BLaER1 (cell line): ENCODE measurements at regions not wholly inside any gene's neighbourhood (a gene's known extent, or its start where the extent isn't known, plus 50 kb on each side); places are given as distances from the start of the nearest gene placed in this dataset.

Experiments
- H3K27ac ChIP-seq: shearing (Covaris generic); formaldehyde crosslinking; 2 replicates; pipeline ENCODE4 v1.8.1; 2022
- H3K27me3 ChIP-seq: shearing (Covaris generic); formaldehyde crosslinking; 2 replicates; pipeline ENCODE4 v1.8.1; 2022
- H3K36me3 ChIP-seq: shearing (Covaris generic); formaldehyde crosslinking; 2 replicates; pipeline ENCODE4 v1.8.1; 2022
- H3K4me1 ChIP-seq: shearing (Covaris generic); formaldehyde crosslinking; 2 replicates; pipeline ENCODE4 v1.8.1; 2022
- H3K4me2 ChIP-seq: shearing (Covaris generic); formaldehyde crosslinking; 2 replicates; pipeline ENCODE4 v1.8.1; 2022
- H3K4me3 ChIP-seq: shearing (Covaris generic); formaldehyde crosslinking; 2 replicates; pipeline ENCODE4 v1.8.1; 2022
- H3K9ac ChIP-seq: shearing (Covaris generic); formaldehyde crosslinking; 2 replicates; pipeline ENCODE4 v1.8.1; 2022
- H3K9me3 ChIP-seq: shearing (Covaris generic); formaldehyde crosslinking; 2 replicates; pipeline ENCODE4 v1.8.1; 2022
- H4K20me1 ChIP-seq: shearing (Covaris generic); formaldehyde crosslinking; 2 replicates; pipeline ENCODE4 v1.8.1; 2022
- Cebpa-rat ChIP-seq: shearing (Covaris generic); IDR thresholded peaks from 2 replicates; pipeline ENCODE4 v1.8.1; 2022

DNA sequence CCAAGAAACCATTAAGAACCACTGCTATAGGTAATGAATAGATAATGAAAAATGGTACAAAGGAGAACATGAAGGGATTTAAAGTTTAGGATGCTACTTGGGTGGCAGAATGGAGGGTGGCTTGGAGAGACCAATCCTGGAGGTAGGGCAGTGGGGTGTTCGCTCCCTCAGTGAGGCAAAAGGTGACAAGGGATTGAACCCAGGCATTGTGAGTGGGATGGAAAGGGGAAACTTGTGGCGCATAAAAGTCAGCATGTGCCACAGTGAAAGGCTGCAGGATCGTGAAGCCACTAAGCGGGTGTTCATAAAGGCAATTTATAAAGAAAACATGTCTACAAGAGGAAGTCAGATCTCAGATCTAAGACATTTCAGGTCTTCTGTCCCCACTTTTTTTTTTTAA, 76.7 kb upstream of the SLC38A2 start:
- H4K20me1 ChIP-seq = no peaks in the 10 kb centered on the region
- no peak overlapping the region for H3K27ac ChIP-seq
- H3K9ac ChIP-seq = no peak overlapping the region
- no peaks in the 10 kb centered on the region; the same call in 1 of the 2 replicates for H3K9me3 ChIP-seq
- TF ChIP-seq Cebpa-rat = no peak
- H3K4me2 ChIP-seq = no peak overlapping the region
- H3K4me3 ChIP-seq = no peak overlapping the region
- H3K4me1 ChIP-seq = peaks cover 18% of the 10 kb centered on the region
- H3K27me3 ChIP-seq = no peaks in the 10 kb centered on the region
- no peaks in the 10 kb centered on the region for H3K36me3 ChIP-seq

DNA sequence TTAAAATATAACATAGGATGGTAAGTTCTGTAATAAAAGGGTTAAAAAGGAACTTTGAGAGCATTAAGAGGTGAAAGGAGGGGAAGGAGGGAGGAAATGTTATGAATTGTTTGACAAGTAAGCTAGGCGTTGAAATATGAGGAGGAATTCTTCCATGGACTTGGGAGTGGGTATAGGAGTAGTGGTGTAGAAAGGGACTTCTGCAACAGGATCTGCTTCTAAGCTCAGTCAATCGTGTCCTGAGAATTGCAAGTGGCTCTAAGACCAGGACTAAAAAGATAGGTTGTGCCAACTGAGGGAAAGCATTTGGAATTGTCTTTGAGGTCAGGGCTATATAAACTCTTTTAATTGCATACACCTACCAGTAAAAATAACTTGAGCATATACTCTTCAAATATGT, 74.1 kb upstream of the SLC38A2 start:
- H3K27ac ChIP-seq = no peak overlapping the region
- no peaks in the 10 kb centered on the region for H3K36me3 ChIP-seq
- no peak overlapping the region for H3K4me2 ChIP-seq
- H4K20me1 ChIP-seq = no peaks in the 10 kb centered on the region
- no peaks in the 10 kb centered on the region for H3K27me3 ChIP-seq
- no peaks in the 10 kb centered on the region; the same call in 1 of the 2 replicates for H3K9me3 ChIP-seq
- TF ChIP-seq Cebpa-rat = no peak
- H3K9ac ChIP-seq = no peak overlapping the region
- H3K4me3 ChIP-seq = no peak overlapping the region
- peaks cover 18% of the 10 kb centered on the region for H3K4me1 ChIP-seq

DNA sequence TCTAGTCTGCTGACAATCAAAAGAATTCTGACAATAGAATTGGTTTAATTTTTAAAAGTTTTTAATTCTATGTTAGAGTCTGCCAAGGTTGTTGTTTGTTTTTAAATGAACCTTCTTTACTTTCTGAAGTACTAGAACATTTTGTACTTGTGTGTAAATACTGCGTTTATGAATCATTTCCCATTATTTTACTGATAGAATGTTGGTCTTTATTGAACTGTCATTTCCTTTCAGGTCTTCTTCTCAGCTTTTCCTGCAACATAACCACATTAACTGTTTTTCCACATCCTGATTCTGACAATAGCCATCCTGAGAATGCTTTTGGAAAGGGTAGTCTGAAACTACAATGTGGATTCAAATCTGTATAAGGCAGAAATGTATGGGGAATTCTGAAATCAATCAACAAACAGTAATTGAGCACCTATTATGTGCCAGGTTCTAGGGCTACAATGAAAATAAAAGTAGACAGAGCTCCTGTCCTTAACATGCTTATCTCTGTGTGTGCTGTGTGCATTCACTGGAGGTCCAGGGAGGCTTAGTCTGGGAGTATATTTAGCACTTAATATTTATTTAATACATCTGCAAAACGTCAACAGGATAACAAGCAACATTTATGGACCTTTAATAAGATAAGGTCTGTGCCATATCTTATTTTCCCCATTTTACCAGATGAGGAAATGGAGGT, 73.1 kb upstream of the SLC38A2 start:
- Histone ChIP-seq H3K9me3 (no peaks in the 10 kb centered on the region; the same call in 1 of the 2 replicates), H3K9ac (no peak overlapping the region), H3K36me3 (no peaks in the 10 kb centered on the region), H4K20me1 (no peaks in the 10 kb centered on the region), H3K27me3 (no peaks in the 10 kb centered on the region), H3K4me1 (peaks cover 18% of the 10 kb centered on the region), H3K27ac (no peak overlapping the region), H3K4me3 (no peak overlapping the region), H3K4me2 (peak overlapping the region; percentile 22)
- TF ChIP-seq Cebpa-rat = no peak

DNA sequence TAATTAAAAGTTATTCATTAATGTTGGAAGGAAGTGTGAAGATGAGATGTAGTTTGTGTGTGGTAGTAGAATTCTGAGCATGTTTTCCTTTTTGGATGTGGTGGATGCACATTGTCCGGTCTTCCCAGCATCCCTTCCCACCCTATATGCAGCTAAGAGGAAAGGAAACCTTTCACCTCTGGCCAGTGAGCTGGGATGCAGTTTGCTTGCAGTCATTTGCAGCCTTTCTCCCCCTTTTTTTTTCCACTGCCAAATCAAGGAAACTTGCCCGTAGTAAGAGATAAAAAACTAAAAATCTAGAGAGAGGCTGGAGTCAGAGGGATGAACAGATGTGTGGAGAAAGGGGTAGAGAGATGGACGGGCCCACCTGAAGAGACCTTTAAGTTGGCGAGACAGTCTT, 72.5 kb upstream of the SLC38A2 start:
- TF ChIP-seq Cebpa-rat = no peak
- H3K4me1 ChIP-seq = peaks cover 18% of the 10 kb centered on the region
- H3K4me3 ChIP-seq = no peak overlapping the region
- H3K27me3 ChIP-seq = no peaks in the 10 kb centered on the region
- H3K9ac ChIP-seq = no peak overlapping the region
- no peak overlapping the region for H3K27ac ChIP-seq
- no peaks in the 10 kb centered on the region; the same call in 1 of the 2 replicates for H3K9me3 ChIP-seq
- H3K4me2 ChIP-seq = peak overlapping the region; percentile 22
- no peaks in the 10 kb centered on the region for H4K20me1 ChIP-seq
- H3K36me3 ChIP-seq = no peaks in the 10 kb centered on the region

DNA sequence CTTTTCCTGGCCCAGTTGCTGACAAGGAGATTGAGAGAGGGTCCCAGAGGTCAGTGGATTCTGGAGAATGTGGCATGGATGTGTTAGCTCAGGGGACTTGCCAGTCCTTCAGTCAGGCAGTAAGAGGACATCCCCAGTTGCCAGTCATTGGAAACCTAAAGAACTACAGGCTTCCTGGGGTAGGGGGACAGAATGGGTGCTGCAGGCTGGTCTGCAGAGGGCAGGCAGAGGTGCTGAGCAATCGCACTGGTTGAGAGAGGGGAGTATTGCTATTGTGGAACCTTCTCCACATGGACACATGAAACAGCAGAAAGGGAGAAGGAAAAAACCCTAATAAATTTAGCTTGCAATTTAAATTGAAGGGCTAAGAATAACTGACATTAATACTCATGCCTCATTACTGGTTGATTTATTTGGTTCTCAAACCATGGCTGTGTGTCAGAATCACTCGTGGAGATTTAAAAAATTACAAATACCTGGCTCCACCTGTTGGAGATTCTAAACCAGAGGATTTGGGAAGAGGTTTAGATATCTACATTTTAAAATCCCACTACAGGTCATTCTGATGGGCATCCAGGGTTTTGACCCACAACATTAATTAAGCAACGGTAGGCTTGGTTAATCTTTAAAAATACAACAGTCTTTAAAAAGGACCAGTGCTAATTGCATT, 71.2 kb upstream of the SLC38A2 start:
- no peaks in the 10 kb centered on the region; the same call in 1 of the 2 replicates for H3K9me3 ChIP-seq
- H3K9ac ChIP-seq = no peak overlapping the region
- no peak overlapping the region for H3K4me2 ChIP-seq
- H3K27ac ChIP-seq = no peak overlapping the region
- TF ChIP-seq Cebpa-rat = no peak
- no peaks in the 10 kb centered on the region for H3K36me3 ChIP-seq
- H3K27me3 ChIP-seq = no peaks in the 10 kb centered on the region
- no peak overlapping the region for H3K4me3 ChIP-seq
- no peaks in the 10 kb centered on the region for H4K20me1 ChIP-seq
- peaks cover 18% of the 10 kb centered on the region for H3K4me1 ChIP-seq

DNA sequence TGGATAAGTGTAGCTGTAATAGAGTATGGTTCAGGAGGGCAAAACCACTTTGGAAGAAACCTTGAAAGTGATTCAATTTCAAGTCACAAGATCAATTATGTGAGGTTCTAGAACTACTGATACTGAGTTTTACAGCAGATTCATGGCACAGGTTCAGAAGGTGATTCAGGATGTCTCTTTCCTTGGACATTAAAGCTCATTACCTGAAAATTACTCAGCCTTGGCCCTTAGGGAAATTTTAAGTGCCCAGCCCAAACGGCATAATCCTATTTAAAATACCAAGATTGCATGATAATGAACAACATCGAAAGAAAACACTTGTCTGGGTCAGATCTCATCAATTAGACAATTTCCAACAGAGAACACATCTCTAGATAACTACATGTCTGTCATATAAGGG, 70.2 kb upstream of the SLC38A2 start:
- no peak for TF ChIP-seq Cebpa-rat
- H3K9ac ChIP-seq = no peak overlapping the region
- no peaks in the 10 kb centered on the region; the same call in 1 of the 2 replicates for H3K9me3 ChIP-seq
- H3K4me3 ChIP-seq = no peak overlapping the region
- no peaks in the 10 kb centered on the region for H3K27me3 ChIP-seq
- H3K36me3 ChIP-seq = no peaks in the 10 kb centered on the region
- no peak overlapping the region for H3K27ac ChIP-seq
- peaks cover 18% of the 10 kb centered on the region for H3K4me1 ChIP-seq
- H4K20me1 ChIP-seq = no peaks in the 10 kb centered on the region
- H3K4me2 ChIP-seq = no peak overlapping the region

DNA sequence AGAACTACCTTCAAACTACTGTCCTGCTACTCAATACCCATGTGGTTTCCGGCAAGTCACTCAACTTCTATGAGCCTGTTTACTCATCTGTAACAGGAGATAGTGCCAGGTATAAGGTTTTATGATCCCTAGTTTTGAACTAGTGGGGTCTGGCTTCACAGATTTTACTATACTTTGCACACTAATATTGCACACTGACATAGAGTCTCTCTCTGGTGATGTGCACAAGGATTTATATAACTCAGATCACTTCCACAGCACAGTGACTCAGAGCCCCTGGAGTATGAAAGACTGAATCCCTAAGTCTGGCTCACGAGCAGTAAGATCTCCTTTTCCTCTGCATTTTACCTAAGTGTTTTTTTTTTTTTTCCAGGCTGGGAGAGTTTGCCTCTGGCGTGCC, 69.7 kb upstream of the SLC38A2 start:
- Histone ChIP-seq H4K20me1 (no peaks in the 10 kb centered on the region), H3K27me3 (no peaks in the 10 kb centered on the region), H3K9me3 (no peaks in the 10 kb centered on the region), H3K4me3 (no peak overlapping the region), H3K36me3 (no peaks in the 10 kb centered on the region), H3K27ac (no peak overlapping the region), H3K9ac (no peak overlapping the region), H3K4me2 (no peak overlapping the region), H3K4me1 (peaks cover 18% of the 10 kb centered on the region)
- TF ChIP-seq Cebpa-rat = no peak

DNA sequence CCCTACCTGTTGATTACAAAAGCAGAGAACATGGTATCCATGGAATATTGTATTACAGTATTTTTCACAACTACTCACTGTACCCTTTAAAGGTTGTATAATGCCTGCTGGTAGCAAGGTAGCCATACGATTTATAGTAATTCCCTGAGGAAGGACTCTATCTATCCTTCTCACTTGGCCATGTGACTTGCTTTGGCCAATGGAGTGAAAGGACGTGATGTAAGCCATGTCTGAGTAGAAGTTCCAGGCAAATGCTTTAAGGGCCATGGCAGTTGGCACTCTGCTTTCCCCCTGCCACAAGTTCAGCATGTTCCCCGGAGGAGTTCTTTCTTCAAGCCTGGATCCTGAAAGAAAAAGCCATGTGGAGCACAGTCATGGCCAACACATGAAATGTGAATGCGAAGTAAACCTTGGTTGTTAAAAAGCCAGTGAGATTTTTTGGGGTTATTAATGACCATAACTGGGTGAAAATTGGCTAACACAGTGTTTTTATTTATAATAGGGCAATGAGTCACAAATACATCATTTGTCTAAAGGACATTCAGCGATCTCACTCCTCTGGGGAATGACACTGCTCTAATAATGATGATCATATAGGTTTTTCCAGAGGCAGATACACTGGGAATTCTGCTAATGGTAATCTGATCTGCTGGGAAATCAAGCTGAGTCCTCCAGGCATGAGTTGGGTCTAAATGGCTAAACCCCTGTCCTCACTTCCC, 67.4 kb upstream of the SLC38A2 start:
- no peak for TF ChIP-seq Cebpa-rat
- H3K4me3 ChIP-seq = no peak overlapping the region
- H3K4me2 ChIP-seq = no peak overlapping the region
- H3K27me3 ChIP-seq = no peaks in the 10 kb centered on the region
- H3K9me3 ChIP-seq = no peaks in the 10 kb centered on the region
- H4K20me1 ChIP-seq = no peaks in the 10 kb centered on the region
- no peak overlapping the region for H3K9ac ChIP-seq
- peaks cover under 1% of the 10 kb centered on the region; the same call in 1 of the 2 replicates for H3K4me1 ChIP-seq
- no peaks in the 10 kb centered on the region for H3K36me3 ChIP-seq
- H3K27ac ChIP-seq = no peak overlapping the region

DNA sequence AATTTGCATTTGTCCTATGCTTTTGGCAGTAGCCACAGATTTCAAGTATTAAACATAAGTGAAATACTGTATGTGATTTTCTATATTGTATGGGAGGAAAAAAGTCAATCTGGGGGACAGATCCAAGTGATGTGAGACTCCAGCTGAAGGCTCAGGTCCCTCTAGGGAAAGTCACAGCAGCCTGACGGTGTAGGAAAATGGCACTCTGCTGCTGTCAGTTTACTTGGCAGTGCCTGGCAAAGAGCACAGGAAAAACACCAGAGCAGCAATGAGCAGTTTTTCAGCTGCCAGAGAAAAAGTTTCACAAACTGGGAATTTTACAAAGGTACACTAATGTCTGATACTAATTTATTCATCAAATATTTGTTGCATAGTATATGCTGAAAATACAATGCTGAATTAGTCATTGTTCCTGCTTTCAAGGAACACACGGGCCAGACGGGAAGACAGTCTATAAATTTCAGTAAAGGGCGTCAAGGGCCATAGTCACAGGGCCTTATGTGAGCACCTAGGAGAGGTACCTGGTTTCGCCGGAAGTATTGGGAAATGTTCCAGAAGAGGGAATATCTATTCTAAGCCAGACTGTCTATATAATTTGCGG, 66.2 kb upstream of the SLC38A2 start:
- H3K9me3 ChIP-seq = no peaks in the 10 kb centered on the region
- H3K4me2 ChIP-seq = no peak overlapping the region
- no peak overlapping the region for H3K9ac ChIP-seq
- no peak for TF ChIP-seq Cebpa-rat
- H3K27me3 ChIP-seq = no peaks in the 10 kb centered on the region
- H3K36me3 ChIP-seq = no peaks in the 10 kb centered on the region
- no peaks in the 10 kb centered on the region for H3K4me1 ChIP-seq
- no peak overlapping the region for H3K27ac ChIP-seq
- H3K4me3 ChIP-seq = no peak overlapping the region
- no peaks in the 10 kb centered on the region for H4K20me1 ChIP-seq

DNA sequence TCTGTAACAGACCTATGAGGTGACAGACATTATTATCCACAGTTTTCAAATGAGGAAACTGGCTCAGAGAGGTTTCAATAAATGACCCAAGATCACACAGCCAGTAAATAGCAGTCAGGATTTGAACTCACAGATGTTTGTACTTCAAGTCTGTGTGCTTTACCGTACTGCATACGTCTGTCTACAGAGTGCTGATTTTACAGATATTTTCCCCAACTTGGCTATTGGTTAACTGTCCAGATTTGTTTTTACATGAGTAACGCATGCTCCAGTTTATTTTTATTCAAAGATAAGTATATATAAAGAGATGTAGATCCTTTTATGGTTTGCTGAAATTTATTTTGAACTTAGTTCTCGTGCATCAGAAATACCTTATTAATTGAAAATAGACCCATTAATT, 65.7 kb upstream of the SLC38A2 start:
- Histone ChIP-seq H3K4me1 (no peaks in the 10 kb centered on the region), H3K36me3 (no peaks in the 10 kb centered on the region), H3K27ac (no peak overlapping the region), H3K4me2 (no peak overlapping the region), H3K27me3 (no peaks in the 10 kb centered on the region), H3K9me3 (no peaks in the 10 kb centered on the region), H3K9ac (no peak overlapping the region), H3K4me3 (no peak overlapping the region), H4K20me1 (no peaks in the 10 kb centered on the region)
- no peak for TF ChIP-seq Cebpa-rat
